Endothelial cell of umbilical vein (primary cell): ENCODE measurements at regions not wholly inside any gene's neighbourhood (a gene's known extent, or its start where the extent isn't known, plus 50 kb on each side); places are given as distances from the start of the nearest gene placed in this dataset.

Experiments
- BruUV-seq: library from RNA; stranded (reverse); fragments of 400-500 nt; replicated peaks from 2 replicates; lab custom pipeline; 2021; lab: Mats Ljungman, UMichigan
- CTCF ChIA-PET: fragments of 300-600, 350-600 bp; sonication (Branson Sonifier 250); formaldehyde crosslinking; loops from one replicate; lab custom pipeline; 2021; ENCODE audit warnings: antibody characterized with exemption, inconsistent platforms; lab: Charles Lee
- POLR2A ChIA-PET: fragments of 300-600, 350-600 bp; sonication (Branson Sonifier 250); formaldehyde crosslinking; loops from one replicate; lab custom pipeline; 2021; ENCODE audit warnings: antibody characterized with exemption, inconsistent platforms; lab: Charles Lee
- DNase-seq: peaks from one replicate; pipeline ENCODE4 v3.0.0-alpha.2; 2011; ENCODE audit warnings: low read depth, low spot score
- FAIRE-seq: peaks from 2 replicates; lab custom pipeline; 2011; peaks lifted over from hg19 to GRCh38; lab: Jason Lieb, UNC
- H2AFZ ChIP-seq: 2 replicates; pipeline ENCODE4 v1.6.0; 2012; ENCODE audit warnings: low read depth, low read length, control low read depth, inconsistent platforms
- H3K27ac ChIP-seq: 2 replicates; pipeline ENCODE4 v1.5.1; 2011; ENCODE audit warnings: low read depth, mild to moderate bottlenecking, control low read depth, low read length, moderate library complexity; ENCODE audit not compliant: insufficient read depth
- H3K27me3 ChIP-seq, 2 experiments: 2 replicates each; pipeline versions ENCODE4 v1.6.0 to v1.6.1; 2011; ENCODE audit warnings: low read length in 2 of 2, mixed read lengths in 1 of 2; ENCODE audit not compliant: control insufficient read depth in 2 of 2, insufficient read depth in 2 of 2
- H3K36me3 ChIP-seq, 2 experiments: 2 replicates in 1 of 2; 3 replicates in 1 of 2; pipeline ENCODE4 v1.5.1; 2011; ENCODE audit warnings: low read length in 2 of 2, mild to moderate bottlenecking in 1 of 2, moderate library complexity in 1 of 2; ENCODE audit not compliant: control insufficient read depth in 2 of 2, insufficient read depth in 2 of 2; ENCODE audit errors: extremely low read depth in 1 of 2
- H3K4me1 ChIP-seq: 3 replicates; pipeline ENCODE4 v1.5.1; 2011; ENCODE audit warnings: mild to moderate bottlenecking, low read length; ENCODE audit not compliant: control insufficient read depth, insufficient read depth; ENCODE audit errors: extremely low read depth
- H3K4me2 ChIP-seq: 2 replicates; pipeline ENCODE4 v1.6.1; 2011; ENCODE audit warnings: low read length, control low read depth, mixed read lengths; ENCODE audit not compliant: insufficient read depth
- H3K4me3 ChIP-seq, 3 experiments: fragments of 200-600 bp in 1 of 3; sonication (generic), shearing (Covaris generic) in 1 of 3; replicated peaks in 1 of 3; 2 replicates each; pipeline ENCODE4 v1.5.1; 2011 to 2016; ENCODE audit warnings: control low read depth in 3 of 3, low read length in 3 of 3, mild to moderate bottlenecking in 2 of 3, inconsistent platforms in 1 of 3, low read depth in 1 of 3, moderate library complexity in 1 of 3; ENCODE audit not compliant: insufficient read depth in 1 of 3
- H3K79me2 ChIP-seq: 2 replicates; pipeline ENCODE4 v1.6.0; 2012; ENCODE audit warnings: low read length, inconsistent platforms; ENCODE audit not compliant: control insufficient read depth, insufficient read depth
- H3K9ac ChIP-seq: replicated peaks from 2 replicates; pipeline ENCODE3; 2011; ENCODE audit warnings: low read length, control low read depth; ENCODE audit not compliant: insufficient read depth; ENCODE audit errors: extremely low read depth
- H3K9me1 ChIP-seq: replicated peaks from 3 replicates; pipeline ENCODE4 v1.6.0; 2011; ENCODE audit warnings: mild to moderate bottlenecking, low read length; ENCODE audit not compliant: control insufficient read depth, insufficient read depth; ENCODE audit errors: extremely low read depth
- H3K9me3 ChIP-seq: replicated peaks from 2 replicates; pipeline ENCODE4 v1.5.1; 2012; ENCODE audit warnings: low read length, inconsistent platforms; ENCODE audit not compliant: control insufficient read depth, insufficient read depth
- H4K20me1 ChIP-seq: replicated peaks from 2 replicates; pipeline ENCODE3; 2011; ENCODE audit warnings: mild to moderate bottlenecking, low read length; ENCODE audit not compliant: control insufficient read depth, insufficient read depth; ENCODE audit errors: extremely low read depth
- CTCF ChIP-seq, 2 donors: IDR thresholded peaks; 1 replicate in 1 of 2; 2 replicates in 1 of 2; pipeline ENCODE4 v1.5.1; 2011; ENCODE audit warnings: low read length in 2 of 2, mild to moderate bottlenecking in 2 of 2, moderate library complexity in 2 of 2, control low read depth in 1 of 2, inconsistent platforms in 1 of 2, low read depth in 1 of 2; ENCODE audit not compliant: insufficient read depth in 1 of 2; ENCODE audit errors: extremely low read depth in 1 of 2
- EZH2 ChIP-seq: IDR thresholded peaks from 2 replicates; pipeline ENCODE4 v1.6.1; 2012; ENCODE audit warnings: borderline replicate concordance, low read depth, mild to moderate bottlenecking, moderate library complexity, low read length, inconsistent platforms; ENCODE audit not compliant: severe bottlenecking
- FOS ChIP-seq: IDR thresholded peaks from 2 replicates; pipeline ENCODE4 v1.6.1; 2011; ENCODE audit warnings: mild to moderate bottlenecking, low read length, moderate library complexity, borderline replicate concordance; ENCODE audit not compliant: insufficient read depth
- GATA2 ChIP-seq: IDR thresholded peaks from 2 replicates; pipeline ENCODE4 v1.7.0; 2011; ENCODE audit warnings: low read depth, mild to moderate bottlenecking, moderate library complexity, mixed read lengths, low read length; ENCODE audit not compliant: insufficient read length, insufficient read depth
- JUN ChIP-seq: IDR thresholded peaks from 2 replicates; pipeline ENCODE4 v1.6.1; 2011; ENCODE audit warnings: borderline replicate concordance, low read depth; ENCODE audit not compliant: insufficient read length, insufficient read depth
- MAX ChIP-seq: IDR thresholded peaks from 2 replicates; pipeline ENCODE4 v1.6.1; 2011; ENCODE audit not compliant: insufficient read depth, insufficient read length
- MYC ChIP-seq: IDR thresholded peaks from one replicate; pipeline ENCODE4 v1.6.1; 2011; ENCODE audit warnings: mild to moderate bottlenecking, low read depth, low read length
- POLR2A ChIP-seq: IDR thresholded peaks from 2 replicates; pipeline ENCODE4 v1.6.1; 2012; ENCODE audit warnings: low read depth, mild to moderate bottlenecking, control low read depth, low read length
- POLR2AphosphoS5 ChIP-seq: IDR thresholded peaks from 2 replicates; pipeline ENCODE4 v1.6.1; 2012; ENCODE audit warnings: low read depth, mild to moderate bottlenecking, control low read depth, low read length, moderate library complexity; ENCODE audit not compliant: insufficient read depth
- dilution Hi-C: fragments of 300-500 bp; cut with MboI; formaldehyde crosslinking; loops from one replicate; pipeline ENCODE4 v1.15.0; 2019; ENCODE audit warnings: low sequenced_read_pairs; ENCODE audit not compliant: extremely low pct_ligation_motif_present
- intact Hi-C: fragments of 100-400 bp; cut with micrococcal nuclease; formaldehyde crosslinking; loops from one replicate; pipeline ENCODE4 v1.10.0; 2022

GRCh38 chr9:115349542-115349941, 231.6 kb upstream of the TNC start:
- no TSS peak for BruUV-seq
- no peaks in the 10 kb centered on the region for H3K9me1 ChIP-seq
- POLR2A ChIA-PET, result no interaction called here
- dilution Hi-C loops, result no loop called here
- DNase-seq, result no peak
- no peak overlapping the region for H3K4me3 ChIP-seq
- no peak overlapping the region for H3K9ac ChIP-seq
- intact Hi-C loops, result no loop called here
- CTCF ChIA-PET, result no interaction called here
- H3K9me3 ChIP-seq, result peaks cover 2% of the 10 kb centered on the region
- no peaks in the 10 kb centered on the region for H4K20me1 ChIP-seq
- no peaks in the 10 kb centered on the region for H3K4me1 ChIP-seq
- no peak overlapping the region for H2AFZ ChIP-seq
- H3K27me3 ChIP-seq, result no peaks in the 10 kb centered on the region
- no peaks in the 10 kb centered on the region for H3K36me3 ChIP-seq
- H3K79me2 ChIP-seq, result no peaks in the 10 kb centered on the region
- no peak overlapping the region for H3K27ac ChIP-seq
- H3K4me2 ChIP-seq, result no peak overlapping the region
- TF ChIP-seq JUN (no peak), CTCF (IDR thresholded peaks at IDR 0.05; ENCODE audit: extremely low read depth in 1 of 2, insufficient read depth in 1 of 2, low read depth in 1 of 2, low read length in 2 of 2) (no peak), POLR2A (no peak), GATA2 (no peak), EZH2 (no peak), MAX (no peak), MYC (no peak), FOS (no peak), POLR2AphosphoS5 (no peak)
- no peak for FAIRE-seq
